SK-N-SH treated with all-trans-retinoic acid at 6 μM for 48 hours (cell line): ENCODE measurements at regions not wholly inside any gene's neighbourhood (a gene's known extent, or its start where the extent isn't known, plus 50 kb on each side); places are given as distances from the start of the nearest gene placed in this dataset.

Source experiments
- ATAC-seq: fragments of 200-7000 bp; cut with Tn5 transposase; 3 replicates; pipeline ENCODE4 v1.9.1; 2020; ENCODE audit warnings: mild to moderate bottlenecking, moderate library complexity
- ARNTL ChIP-seq: fragments of 450-650 bp; formaldehyde crosslinking; IDR thresholded peaks from 2 replicates; pipeline ENCODE4 v1.5.0; 2020; ENCODE audit warnings: low read depth, mild to moderate bottlenecking, moderate library complexity, borderline replicate concordance
- BACH2 ChIP-seq: fragments of 250-450 bp; sonication (Bioruptor Pico); IDR thresholded peaks from 2 replicates; pipeline ENCODE4 v1.9.0; 2021; ENCODE audit warnings: mild to moderate bottlenecking, borderline replicate concordance
- CREB5 ChIP-seq: fragments of 250-450 bp; sonication (Bioruptor Pico); IDR thresholded peaks from 2 replicates; pipeline ENCODE4 v1.5.1; 2020; ENCODE audit warnings: low read depth, mild to moderate bottlenecking, moderate library complexity
- CSDC2 ChIP-seq: fragments of 250-450 bp; sonication (Bioruptor Pico); IDR thresholded peaks from 2 replicates; pipeline ENCODE4 v1.5.0; 2020; ENCODE audit warnings: mild to moderate bottlenecking, moderate library complexity
- ESRRG ChIP-seq: fragments of 250-450 bp; sonication (Bioruptor Pico); IDR thresholded peaks from 2 replicates; pipeline ENCODE4 v1.6.1; 2021; ENCODE audit warnings: mild to moderate bottlenecking
- GLIS3 ChIP-seq: fragments of 250-450 bp; sonication (Bioruptor Pico); IDR thresholded peaks from 2 replicates; pipeline ENCODE4 v1.5.0; 2020; ENCODE audit warnings: mild to moderate bottlenecking, moderate library complexity
- ISL1 ChIP-seq: fragments of 250-450 bp; sonication (Bioruptor Pico); IDR thresholded peaks from 2 replicates; pipeline ENCODE4 v2.1.2; 2022; ENCODE audit warnings: mild to moderate bottlenecking, moderate library complexity
- OSR1 ChIP-seq: fragments of 250-450 bp; sonication (Bioruptor Pico); IDR thresholded peaks from 2 replicates; pipeline ENCODE4 v1.8.0; 2022; ENCODE audit warnings: moderate library complexity, mild to moderate bottlenecking, inconsistent platforms
- POU6F1 ChIP-seq: fragments of 250-450 bp; sonication (Bioruptor Pico); IDR thresholded peaks from 2 replicates; pipeline ENCODE4 v1.8.0; 2021; ENCODE audit warnings: low read depth, mild to moderate bottlenecking, moderate library complexity, borderline replicate concordance
- RARB ChIP-seq: fragments of 250-450 bp; sonication (Bioruptor Pico); IDR thresholded peaks from 2 replicates; pipeline ENCODE4 v1.8.0; 2021; ENCODE audit warnings: mild to moderate bottlenecking, moderate library complexity
- SNAI2 ChIP-seq: fragments of 250-450 bp; sonication (Bioruptor Pico); IDR thresholded peaks from 2 replicates; pipeline ENCODE4 v1.5.0; 2020; ENCODE audit warnings: mild to moderate bottlenecking, moderate library complexity
- TCF4 ChIP-seq: fragments of 250-450 bp; sonication (Bioruptor Pico); IDR thresholded peaks from 2 replicates; pipeline ENCODE4 v1.8.0; 2021; ENCODE audit warnings: mild to moderate bottlenecking, moderate library complexity, borderline replicate concordance
- TOX ChIP-seq: fragments of 250-450 bp; sonication (Bioruptor Pico); IDR thresholded peaks from 2 replicates; pipeline ENCODE4 v1.8.0; 2021; ENCODE audit warnings: mild to moderate bottlenecking, moderate library complexity, borderline replicate concordance
- ZC3H10 ChIP-seq: fragments of 250-450 bp; sonication (Bioruptor Pico); IDR thresholded peaks from 2 replicates; pipeline ENCODE4 v1.5.1; 2021; ENCODE audit warnings: mild to moderate bottlenecking, moderate library complexity
- ZFP3 ChIP-seq: fragments of 250-450 bp; sonication (Bioruptor Pico); IDR thresholded peaks from 2 replicates; pipeline ENCODE4 v1.5.0; 2020; ENCODE audit warnings: mild to moderate bottlenecking, moderate library complexity
- ZFP30 ChIP-seq: fragments of 450-650 bp; formaldehyde crosslinking; IDR thresholded peaks from 2 replicates; pipeline ENCODE4 v1.5.0; 2022; ENCODE audit warnings: mild to moderate bottlenecking, moderate library complexity
- ZNF565 ChIP-seq: fragments of 450-650 bp; formaldehyde crosslinking; conservative IDR thresholded peaks from 2 replicates; pipeline ENCODE4 v1.5.0; 2020; ENCODE audit warnings: low read depth, mild to moderate bottlenecking, moderate library complexity
- ZNF70 ChIP-seq: fragments of 450-650 bp; formaldehyde crosslinking; IDR thresholded peaks from 2 replicates; pipeline ENCODE4 v1.5.0; 2020; ENCODE audit warnings: mild to moderate bottlenecking, moderate library complexity
- ZNF8 ChIP-seq: fragments of 450-650 bp; formaldehyde crosslinking; IDR thresholded peaks from 2 replicates; pipeline ENCODE4 v1.5.0; 2020; ENCODE audit warnings: mild to moderate bottlenecking, moderate library complexity
- TF ChIP-seq, protein P1 (sequence below): fragments of 250-450 bp; sonication (Bioruptor Pico); IDR thresholded peaks from 2 replicates; pipeline ENCODE4 v1.5.1; 2021; ENCODE audit warnings: mild to moderate bottlenecking, moderate library complexity

DNA sequence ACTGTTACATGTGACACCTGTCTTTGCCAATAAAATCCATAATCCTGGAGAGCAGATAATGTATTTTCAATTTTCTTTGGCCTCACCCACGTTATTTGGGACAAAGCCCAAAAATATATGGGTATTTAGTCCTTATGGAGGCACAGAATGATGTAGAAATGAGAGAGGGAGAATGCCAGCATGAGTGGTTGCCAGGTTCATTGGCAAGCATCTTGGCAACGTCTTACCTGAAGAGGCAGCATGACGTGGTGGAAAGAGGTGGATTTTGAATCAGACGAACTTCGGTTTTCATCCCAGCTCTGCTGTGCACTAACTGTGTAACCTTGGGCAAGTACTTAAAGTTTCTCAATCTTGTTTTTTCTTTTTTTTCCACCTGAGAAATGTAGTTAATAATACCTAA is 969.6 kb upstream of the PIK3C3 start (continued):
- TF ChIP-seq POU6F1 (CRISPR knock-in tag) (no peak), RARB (CRISPR knock-in tag) (no peak), CREB5 (CRISPR knock-in tag) (no peak), ESRRG (CRISPR knock-in tag) (no peak), OSR1 (CRISPR knock-in tag) (no peak), TCF4 (no peak), GLIS3 (no peak), ZFP3 (CRISPR knock-in tag) (no peak), ZFP30 (CRISPR knock-in tag) (no peak), ZNF565 (CRISPR knock-in tag) (no peak), SNAI2 (CRISPR knock-in tag) (no peak)

GRCh38 chr18:40984856-40985255 is 970.2 kb upstream of the PIK3C3 start:
- TF ChIP-seq ZNF565 (CRISPR knock-in tag) (no peak), ISL1 (CRISPR knock-in tag) (no peak), ZC3H10 (CRISPR knock-in tag) (no peak), RARB (CRISPR knock-in tag) (no peak), TCF4 (no peak), BACH2 (CRISPR knock-in tag) (no peak), ARNTL (CRISPR knock-in tag) (no peak), POU6F1 (CRISPR knock-in tag) (no peak), GLIS3 (no peak), SNAI2 (CRISPR knock-in tag) (no peak), CREB5 (CRISPR knock-in tag) (no peak), OSR1 (CRISPR knock-in tag) (no peak), CSDC2 (CRISPR knock-in tag) (no peak), ZNF70 (CRISPR knock-in tag) (no peak), TOX (no peak), ZFP30 (CRISPR knock-in tag) (no peak)
- TF ChIP-seq, protein P1, sequence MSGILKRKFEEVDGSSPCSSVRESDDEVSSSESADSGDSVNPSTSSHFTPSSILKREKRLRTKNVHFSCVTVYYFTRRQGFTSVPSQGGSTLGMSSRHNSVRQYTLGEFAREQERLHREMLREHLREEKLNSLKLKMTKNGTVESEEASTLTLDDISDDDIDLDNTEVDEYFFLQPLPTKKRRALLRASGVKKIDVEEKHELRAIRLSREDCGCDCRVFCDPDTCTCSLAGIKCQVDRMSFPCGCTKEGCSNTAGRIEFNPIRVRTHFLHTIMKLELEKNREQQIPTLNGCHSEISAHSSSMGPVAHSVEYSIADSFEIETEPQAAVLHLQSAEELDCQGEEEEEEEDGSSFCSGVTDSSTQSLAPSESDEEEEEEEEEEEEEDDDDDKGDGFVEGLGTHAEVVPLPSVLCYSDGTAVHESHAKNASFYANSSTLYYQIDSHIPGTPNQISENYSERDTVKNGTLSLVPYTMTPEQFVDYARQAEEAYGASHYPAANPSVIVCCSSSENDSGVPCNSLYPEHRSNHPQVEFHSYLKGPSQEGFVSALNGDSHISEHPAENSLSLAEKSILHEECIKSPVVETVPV, result no peak
- no peak for ATAC-seq

- ATAC-seq, result no peak
- TF ChIP-seq ZFP3 (CRISPR knock-in tag), result no peak
- no peak for TF ChIP-seq ZFP30 (CRISPR knock-in tag)
- no peak for TF ChIP-seq ARNTL (CRISPR knock-in tag)
- TF ChIP-seq RARB (CRISPR knock-in tag), result no peak
- no peak for TF ChIP-seq OSR1 (CRISPR knock-in tag)
- TF ChIP-seq CREB5 (CRISPR knock-in tag), result no peak
- TF ChIP-seq POU6F1 (CRISPR knock-in tag), result no peak
- TF ChIP-seq ZNF70 (CRISPR knock-in tag), result no peak
- no peak for TF ChIP-seq TCF4
- no peak for TF ChIP-seq BACH2 (CRISPR knock-in tag)
- no peak for TF ChIP-seq ZNF565 (CRISPR knock-in tag)
- TF ChIP-seq ZNF8 (CRISPR knock-in tag), result no peak
Measured at GRCh38 chr18:40983835-40984234, 971.2 kb upstream of the PIK3C3 start.
